HepG2 (cell line): ENCODE measurements at regions not wholly inside any gene's neighbourhood (a gene's known extent, or its start where the extent isn't known, plus 50 kb on each side); places are given as distances from the start of the nearest gene placed in this dataset.

ENCODE experiments used
- ATAC-seq: fragments of 200-7000 bp; cut with Tn5 transposase; 3 replicates; pipeline ENCODE4 v1.9.1; 2020; ENCODE audit warnings: mild to moderate bottlenecking, moderate library complexity
- BruUV-seq: library from RNA; stranded (reverse); fragments of 400-500 nt; replicated peaks from 2 replicates; lab custom pipeline; 2021; lab: Mats Ljungman, UMichigan
- CTCF ChIA-PET: fragments of 300-600 bp; formaldehyde crosslinking; extraction: SDS; loops from one replicate; lab custom pipeline; 2021; ENCODE audit warnings: low total read pairs, inconsistent platforms, low intra/inter-chr PET ratio; lab: Yijun Ruan, JAX
- POLR2A ChIA-PET: fragments of 350-600 bp; sonication (Branson Sonifier 250); formaldehyde crosslinking; loops from one replicate; lab custom pipeline; 2020; ENCODE audit warnings: antibody characterized with exemption, inconsistent platforms; lab: Yijun Ruan, JAX
- DNase-seq: peaks from one replicate; pipeline ENCODE4 v3.0.0-alpha.2; 2015; ENCODE audit warnings: low spot score
- FAIRE-seq: peaks from 3 replicates; lab custom pipeline; 2011; peaks lifted over from hg19 to GRCh38; lab: Jason Lieb, UNC
- H2AFZ ChIP-seq: one replicate; pipeline ENCODE4 v1.6.1; 2011; ENCODE audit warnings: low read length, inconsistent platforms
- H3K27ac ChIP-seq: fragments of 300-600 bp; 3 replicates; pipeline ENCODE4 v1.8.0; 2011; ENCODE audit warnings: mixed run types, mild to moderate bottlenecking, mixed read lengths, low read length, inconsistent platforms; ENCODE audit not compliant: insufficient read depth; ENCODE audit errors: extremely low read length
- H3K27me3 ChIP-seq, 2 experiments: fragments of 200-600 bp in 1 of 2; 2 replicates in 1 of 2; 3 replicates in 1 of 2; pipeline versions ENCODE4 v1.6.0 to v1.8.0; 2011; ENCODE audit warnings: low read length in 2 of 2, mild to moderate bottlenecking in 2 of 2, moderate library complexity in 2 of 2, inconsistent platforms in 1 of 2; ENCODE audit not compliant: insufficient read depth in 2 of 2, control insufficient read depth in 1 of 2
- H3K36me3 ChIP-seq, 2 experiments: fragments of 200-600 bp in 1 of 2; replicated peaks in 1 of 2; 2 replicates in 1 of 2; 3 replicates in 1 of 2; pipeline versions ENCODE4 v1.5.1 to v1.8.0; 2011; ENCODE audit warnings: low read length in 2 of 2, inconsistent platforms in 1 of 2; ENCODE audit not compliant: insufficient read depth in 2 of 2, control insufficient read depth in 1 of 2
- H3K4me1 ChIP-seq: 2 replicates; pipeline ENCODE4 v1.5.1; 2012; ENCODE audit warnings: low read length, inconsistent platforms; ENCODE audit not compliant: insufficient read depth
- H3K4me2 ChIP-seq: 2 replicates; pipeline ENCODE4 v1.6.0; 2011; ENCODE audit warnings: low read depth, low read length, inconsistent platforms
- H3K4me3 ChIP-seq, 3 experiments: fragments of 200-600 bp in 1 of 3; sonication (generic), shearing (Covaris generic) in 1 of 3; replicated peaks in 1 of 3; 2 replicates each; pipeline ENCODE4 v1.5.1; 2011 to 2016; ENCODE audit warnings: low read length in 3 of 3, inconsistent platforms in 2 of 3, low read depth in 2 of 3, mild to moderate bottlenecking in 2 of 3, control low read depth in 1 of 3, mixed read lengths in 1 of 3; ENCODE audit not compliant: insufficient read depth in 1 of 3
- H3K79me2 ChIP-seq: one replicate; pipeline ENCODE4 v1.6.1; 2011; ENCODE audit warnings: low read length, inconsistent platforms; ENCODE audit not compliant: insufficient read depth
- H3K9ac ChIP-seq: 2 replicates; pipeline ENCODE4 v1.6.0; 2011; ENCODE audit warnings: mild to moderate bottlenecking, low read depth, low read length, inconsistent platforms; ENCODE audit not compliant: insufficient read depth
- H3K9me3 ChIP-seq: 2 replicates; pipeline ENCODE4 v1.5.1; 2012; ENCODE audit warnings: mild to moderate bottlenecking, low read length
- H4K20me1 ChIP-seq: 2 replicates; pipeline ENCODE4 v1.6.0; 2011; ENCODE audit warnings: inconsistent platforms, mild to moderate bottlenecking, low read length, moderate library complexity; ENCODE audit not compliant: insufficient read depth
- ZNF20 ChIP-seq: sonication (generic); formaldehyde crosslinking; IDR thresholded peaks from 2 replicates; pipeline ENCODE4 v1.4.0; 2020; ENCODE audit warnings: mild to moderate bottlenecking, moderate library complexity, missing genetic modification reagents
- WGBS: methylation state at CpG from one replicate; pipeline ENCODE4 v1.1.6; 2017; ENCODE audit warnings: low lambda C conversion rate; 5-methylcytosine and 5-hydroxymethylcytosine counted together
- in situ Hi-C: cut with HindIII; loops from 2 replicates; pipeline ENCODE4 v1.10.0; 2017; ENCODE audit warnings: low pct_unique_long_range_greater_than_20kb; ENCODE audit not compliant: extremely low pct_ligation_motif_present
- intact Hi-C: fragments of 100-400 bp; cut with micrococcal nuclease; formaldehyde crosslinking; loops from one replicate; pipeline ENCODE4 v1.10.0; 2022; ENCODE audit not compliant: unreplicated experiment
- TF ChIP-seq, protein P1 (sequence below): sonication (generic); formaldehyde crosslinking; IDR thresholded peaks from one replicate; pipeline ENCODE4 v1.5.1; 2020; ENCODE audit warnings: mild to moderate bottlenecking, missing genetic modification reagents; ENCODE audit errors: not compliant biosample characterization
- TF ChIP-seq, protein P2 (sequence below): sonication (generic); formaldehyde crosslinking; IDR thresholded peaks from 2 replicates; pipeline ENCODE4 v1.5.0; 2020; ENCODE audit warnings: mild to moderate bottlenecking, missing genetic modification reagents, borderline replicate concordance
- TF ChIP-seq, protein P3 (sequence below): IDR thresholded peaks from 2 replicates; pipeline ENCODE4 v1.6.1; 2016; ENCODE audit warnings: missing biosample characterization, missing genetic modification reagents, low read depth

DNA sequence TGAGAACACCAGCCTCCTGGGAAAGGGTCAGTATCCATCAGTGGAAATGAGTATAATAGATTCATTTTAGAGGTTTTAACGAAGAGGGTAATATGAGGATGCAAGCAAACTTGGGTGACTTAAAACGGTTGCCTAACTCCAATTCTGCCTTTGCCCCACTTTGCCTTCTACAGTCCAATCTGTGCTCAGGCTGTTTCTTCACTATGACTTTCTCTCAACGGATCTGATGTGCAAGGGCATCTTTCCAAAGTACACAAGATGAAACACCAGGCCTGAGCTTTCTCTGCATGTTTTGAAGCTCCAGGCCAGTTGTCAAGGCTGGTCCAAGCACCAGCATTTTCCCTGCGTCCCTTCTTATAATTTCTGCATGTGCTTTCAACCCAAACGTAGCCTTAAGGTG is 68.0 kb upstream of the TMEM164 start (continued):
- TF ChIP-seq, protein P1, sequence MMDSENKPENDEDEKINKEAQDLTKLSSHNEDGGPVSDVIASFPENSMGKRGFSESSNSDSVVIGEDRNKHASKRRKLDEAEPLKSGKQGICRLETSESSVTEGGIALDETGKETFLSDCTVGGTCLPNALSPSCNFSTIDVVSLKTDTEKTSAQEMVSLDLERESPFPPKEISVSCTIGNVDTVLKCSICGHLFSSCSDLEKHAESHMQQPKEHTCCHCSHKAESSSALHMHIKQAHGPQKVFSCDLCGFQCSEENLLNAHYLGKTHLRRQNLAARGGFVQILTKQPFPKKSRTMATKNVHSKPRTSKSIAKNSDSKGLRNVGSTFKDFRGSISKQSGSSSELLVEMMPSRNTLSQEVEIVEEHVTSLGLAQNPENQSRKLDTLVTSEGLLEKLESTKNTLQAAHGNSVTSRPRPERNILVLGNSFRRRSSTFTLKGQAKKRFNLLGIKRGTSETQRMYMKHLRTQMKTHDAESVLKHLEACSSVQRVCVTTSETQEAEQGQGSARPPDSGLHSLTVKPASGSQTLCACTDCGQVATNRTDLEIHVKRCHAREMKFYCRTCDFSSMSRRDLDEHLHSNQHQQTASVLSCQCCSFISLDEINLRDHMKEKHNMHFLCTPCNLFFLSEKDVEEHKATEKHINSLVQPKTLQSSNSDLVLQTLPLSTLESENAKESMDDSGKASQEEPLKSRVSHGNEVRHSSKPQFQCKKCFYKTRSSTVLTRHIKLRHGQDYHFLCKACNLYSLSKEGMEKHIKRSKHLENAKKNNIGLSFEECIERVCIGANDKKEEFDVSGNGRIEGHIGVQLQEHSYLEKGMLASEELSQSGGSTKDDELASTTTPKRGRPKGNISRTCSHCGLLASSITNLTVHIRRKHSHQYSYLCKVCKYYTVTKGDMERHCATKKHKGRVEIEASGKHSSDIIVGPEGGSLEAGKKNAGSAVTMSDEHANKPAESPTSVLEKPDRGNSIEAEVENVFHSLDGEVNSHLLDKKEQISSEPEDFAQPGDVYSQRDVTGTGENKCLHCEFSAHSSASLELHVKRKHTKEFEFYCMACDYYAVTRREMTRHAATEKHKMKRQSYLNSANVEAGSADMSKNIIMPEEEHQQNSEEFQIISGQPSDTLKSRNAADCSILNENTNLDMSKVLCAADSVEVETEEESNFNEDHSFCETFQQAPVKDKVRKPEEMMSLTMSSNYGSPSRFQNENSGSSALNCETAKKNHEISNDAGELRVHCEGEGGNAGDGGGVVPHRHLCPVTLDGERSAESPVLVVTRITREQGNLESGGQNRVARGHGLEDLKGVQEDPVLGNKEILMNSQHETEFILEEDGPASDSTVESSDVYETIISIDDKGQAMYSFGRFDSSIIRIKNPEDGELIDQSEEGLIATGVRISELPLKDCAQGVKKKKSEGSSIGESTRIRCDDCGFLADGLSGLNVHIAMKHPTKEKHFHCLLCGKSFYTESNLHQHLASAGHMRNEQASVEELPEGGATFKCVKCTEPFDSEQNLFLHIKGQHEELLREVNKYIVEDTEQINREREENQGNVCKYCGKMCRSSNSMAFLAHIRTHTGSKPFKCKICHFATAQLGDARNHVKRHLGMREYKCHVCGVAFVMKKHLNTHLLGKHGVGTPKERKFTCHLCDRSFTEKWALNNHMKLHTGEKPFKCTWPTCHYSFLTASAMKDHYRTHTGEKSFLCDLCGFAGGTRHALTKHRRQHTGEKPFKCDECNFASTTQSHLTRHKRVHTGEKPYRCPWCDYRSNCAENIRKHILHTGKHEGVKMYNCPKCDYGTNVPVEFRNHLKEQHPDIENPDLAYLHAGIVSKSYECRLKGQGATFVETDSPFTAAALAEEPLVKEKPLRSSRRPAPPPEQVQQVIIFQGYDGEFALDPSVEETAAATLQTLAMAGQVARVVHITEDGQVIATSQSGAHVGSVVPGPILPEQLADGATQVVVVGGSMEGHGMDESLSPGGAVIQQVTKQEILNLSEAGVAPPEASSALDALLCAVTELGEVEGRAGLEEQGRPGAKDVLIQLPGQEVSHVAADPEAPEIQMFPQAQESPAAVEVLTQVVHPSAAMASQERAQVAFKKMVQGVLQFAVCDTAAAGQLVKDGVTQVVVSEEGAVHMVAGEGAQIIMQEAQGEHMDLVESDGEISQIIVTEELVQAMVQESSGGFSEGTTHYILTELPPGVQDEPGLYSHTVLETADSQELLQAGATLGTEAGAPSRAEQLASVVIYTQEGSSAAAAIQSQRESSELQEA (CRISPR knock-in tag), result no peak

- H2AFZ ChIP-seq, result no peak overlapping the region
- H3K27ac ChIP-seq, result no peak overlapping the region
- H3K4me3 ChIP-seq, result no peak overlapping the region
- BruUV-seq, result no TSS peak
- ChIA-PET CTCF (no interaction called here), POLR2A (no interaction called here)
- no peak for DNase-seq
- H4K20me1 ChIP-seq, result no peaks in the 10 kb centered on the region
- no peak overlapping the region for H3K4me2 ChIP-seq
- no peaks in the 10 kb centered on the region for H3K79me2 ChIP-seq
- no peak overlapping the region for H3K9ac ChIP-seq
- FAIRE-seq, result no peak
- no peaks in the 10 kb centered on the region for H3K27me3 ChIP-seq
- H3K36me3 ChIP-seq, result no peaks in the 10 kb centered on the region
- no peaks in the 10 kb centered on the region for H3K4me1 ChIP-seq
- intact Hi-C loops, result no loop called here
- no peak for ATAC-seq
- H3K9me3 ChIP-seq, result no peaks in the 10 kb centered on the region
- in situ Hi-C loops, result no loop called here
- WGBS, result 50% methylated on average over 3 of the region's 3 CpGs
- TF ChIP-seq, protein P2, sequence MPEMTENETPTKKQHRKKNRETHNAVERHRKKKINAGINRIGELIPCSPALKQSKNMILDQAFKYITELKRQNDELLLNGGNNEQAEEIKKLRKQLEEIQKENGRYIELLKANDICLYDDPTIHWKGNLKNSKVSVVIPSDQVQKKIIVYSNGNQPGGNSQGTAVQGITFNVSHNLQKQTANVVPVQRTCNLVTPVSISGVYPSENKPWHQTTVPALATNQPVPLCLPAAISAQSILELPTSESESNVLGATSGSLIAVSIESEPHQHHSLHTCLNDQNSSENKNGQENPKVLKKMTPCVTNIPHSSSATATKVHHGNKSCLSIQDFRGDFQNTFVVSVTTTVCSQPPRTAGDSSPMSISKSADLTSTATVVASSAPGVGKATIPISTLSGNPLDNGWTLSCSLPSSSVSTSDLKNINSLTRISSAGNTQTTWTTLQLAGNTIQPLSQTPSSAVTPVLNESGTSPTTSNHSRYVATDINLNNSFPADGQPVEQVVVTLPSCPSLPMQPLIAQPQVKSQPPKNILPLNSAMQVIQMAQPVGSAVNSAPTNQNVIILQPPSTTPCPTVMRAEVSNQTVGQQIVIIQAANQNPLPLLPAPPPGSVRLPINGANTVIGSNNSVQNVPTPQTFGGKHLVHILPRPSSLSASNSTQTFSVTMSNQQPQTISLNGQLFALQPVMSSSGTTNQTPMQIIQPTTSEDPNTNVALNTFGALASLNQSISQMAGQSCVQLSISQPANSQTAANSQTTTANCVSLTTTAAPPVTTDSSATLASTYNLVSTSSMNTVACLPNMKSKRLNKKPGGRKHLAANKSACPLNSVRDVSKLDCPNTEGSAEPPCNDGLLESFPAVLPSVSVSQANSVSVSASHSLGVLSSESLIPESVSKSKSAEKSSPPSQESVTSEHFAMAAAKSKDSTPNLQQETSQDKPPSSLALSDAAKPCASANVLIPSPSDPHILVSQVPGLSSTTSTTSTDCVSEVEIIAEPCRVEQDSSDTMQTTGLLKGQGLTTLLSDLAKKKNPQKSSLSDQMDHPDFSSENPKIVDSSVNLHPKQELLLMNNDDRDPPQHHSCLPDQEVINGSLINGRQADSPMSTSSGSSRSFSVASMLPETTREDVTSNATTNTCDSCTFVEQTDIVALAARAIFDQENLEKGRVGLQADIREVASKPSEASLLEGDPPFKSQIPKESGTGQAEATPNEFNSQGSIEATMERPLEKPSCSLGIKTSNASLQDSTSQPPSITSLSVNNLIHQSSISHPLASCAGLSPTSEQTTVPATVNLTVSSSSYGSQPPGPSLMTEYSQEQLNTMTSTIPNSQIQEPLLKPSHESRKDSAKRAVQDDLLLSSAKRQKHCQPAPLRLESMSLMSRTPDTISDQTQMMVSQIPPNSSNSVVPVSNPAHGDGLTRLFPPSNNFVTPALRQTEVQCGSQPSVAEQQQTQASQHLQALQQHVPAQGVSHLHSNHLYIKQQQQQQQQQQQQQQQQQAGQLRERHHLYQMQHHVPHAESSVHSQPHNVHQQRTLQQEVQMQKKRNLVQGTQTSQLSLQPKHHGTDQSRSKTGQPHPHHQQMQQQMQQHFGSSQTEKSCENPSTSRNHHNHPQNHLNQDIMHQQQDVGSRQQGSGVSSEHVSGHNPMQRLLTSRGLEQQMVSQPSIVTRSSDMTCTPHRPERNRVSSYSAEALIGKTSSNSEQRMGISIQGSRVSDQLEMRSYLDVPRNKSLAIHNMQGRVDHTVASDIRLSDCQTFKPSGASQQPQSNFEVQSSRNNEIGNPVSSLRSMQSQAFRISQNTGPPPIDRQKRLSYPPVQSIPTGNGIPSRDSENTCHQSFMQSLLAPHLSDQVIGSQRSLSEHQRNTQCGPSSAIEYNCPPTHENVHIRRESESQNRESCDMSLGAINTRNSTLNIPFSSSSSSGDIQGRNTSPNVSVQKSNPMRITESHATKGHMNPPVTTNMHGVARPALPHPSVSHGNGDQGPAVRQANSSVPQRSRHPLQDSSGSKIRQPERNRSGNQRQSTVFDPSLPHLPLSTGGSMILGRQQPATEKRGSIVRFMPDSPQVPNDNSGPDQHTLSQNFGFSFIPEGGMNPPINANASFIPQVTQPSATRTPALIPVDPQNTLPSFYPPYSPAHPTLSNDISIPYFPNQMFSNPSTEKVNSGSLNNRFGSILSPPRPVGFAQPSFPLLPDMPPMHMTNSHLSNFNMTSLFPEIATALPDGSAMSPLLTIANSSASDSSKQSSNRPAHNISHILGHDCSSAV (CRISPR knock-in tag), result no peak
- no peak for TF ChIP-seq ZNF20 (CRISPR knock-in tag)
- TF ChIP-seq, protein P3, sequence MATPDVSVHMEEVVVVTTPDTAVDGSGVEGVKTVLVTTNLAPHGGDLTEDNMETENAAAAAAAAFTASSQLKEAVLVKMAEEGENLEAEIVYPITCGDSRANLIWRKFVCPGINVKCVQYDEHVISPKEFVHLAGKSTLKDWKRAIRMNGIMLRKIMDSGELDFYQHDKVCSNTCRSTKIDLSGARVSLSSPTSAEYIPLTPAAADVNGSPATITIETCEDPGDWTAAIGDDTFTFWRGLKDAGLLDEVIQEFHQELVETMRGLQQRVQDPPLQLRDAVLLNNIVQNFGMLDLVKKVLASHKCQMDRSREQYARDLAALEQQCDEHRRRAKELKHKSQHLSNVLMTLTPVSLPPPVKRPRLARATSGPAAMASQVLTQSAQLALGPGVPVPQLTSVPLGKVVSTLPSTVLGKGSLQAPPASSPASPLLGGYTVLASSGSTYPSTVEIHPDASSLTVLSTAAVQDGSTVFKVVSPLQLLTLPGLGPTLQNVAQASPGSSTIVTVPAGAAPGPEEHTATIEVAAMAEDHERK, result no peak
Observed at GRCh38 chrX:109936114-109936513, 66.8 kb upstream of the TMEM164 start.
